ENCODE measurements at regions not wholly inside any gene's neighbourhood (a gene's known extent, or its start where the extent isn't known, plus 50 kb on each side); places are given as distances from the start of the nearest gene placed in this dataset.

- DNase-seq, result no peak
Measured at GRCh38 chr4:147056940-147057610, 111.4 kb upstream of the TTC29 start.

GRCh38 chr4:147057611-147058190, 112.0 kb upstream of the TTC29 start:
- no peak for DNase-seq

GRCh38 chr4:147059064-147059731, 113.5 kb upstream of the TTC29 start:
- DNase-seq, result no peak

- DNase-seq, result no peak
Measured at GRCh38 chr4:147060151-147060931, 114.7 kb upstream of the TTC29 start.

GRCh38 chr4:147064856-147065255, 119.2 kb upstream of the TTC29 start:
- DNase-seq, result no peak

GRCh38 chr4:147068564-147068963, 122.9 kb upstream of the TTC29 start:
- no peak for DNase-seq

GRCh38 chr4:147071209-147071740, 125.6 kb upstream of the TTC29 start:
- no peak for DNase-seq

GRCh38 chr4:147076179-147076578, 130.5 kb upstream of the TTC29 start:
- no peak for DNase-seq

- no peak for DNase-seq
Measured at GRCh38 chr4:147076728-147077127, 131.1 kb upstream of the TTC29 start.

GRCh38 chr4:147078362-147078761, 132.7 kb upstream of the TTC29 start:
- DNase-seq, result no peak

- DNase-seq, result no peak
Measured at GRCh38 chr4:147078875-147079658, 133.4 kb upstream of the TTC29 start.

- DNase-seq, result no peak
Measured at GRCh38 chr4:147084861-147085260, 139.2 kb upstream of the TTC29 start.

- DNase-seq, result no peak
Measured at GRCh38 chr4:147085781-147086180, 140.1 kb upstream of the TTC29 start.

GRCh38 chr4:147088146-147088545, 142.5 kb upstream of the TTC29 start:
- no peak for DNase-seq

- no peak for DNase-seq
Measured at GRCh38 chr4:147090486-147090885, 144.8 kb upstream of the TTC29 start.

GRCh38 chr4:147093206-147093605, 147.5 kb upstream of the TTC29 start:
- DNase-seq, result no peak

- no peak for DNase-seq
Measured at GRCh38 chr4:147094238-147094637, 148.6 kb upstream of the TTC29 start.

- no peak for DNase-seq
Measured at GRCh38 chr4:147096667-147097604, 151.3 kb upstream of the TTC29 start.

- DNase-seq, result no peak
Measured at GRCh38 chr4:147101678-147102077, 156.0 kb upstream of the TTC29 start.

- DNase-seq, result no peak
Measured at GRCh38 chr4:147102596-147102995, 156.9 kb upstream of the TTC29 start.

GRCh38 chr4:147103403-147103946, 157.8 kb upstream of the TTC29 start:
- no peak for DNase-seq

Data from stimulated activated CD4-positive, alpha-beta T cell treated with anti-CD3 and anti-CD28 coated beads, Interleukin-4, amount 100 ng/mL, for 24 hours (primary cell).